ENCODE measurements at regions not wholly inside any gene's neighbourhood (a gene's known extent, or its start where the extent isn't known, plus 50 kb on each side); places are given as distances from the start of the nearest gene placed in this dataset.
"Not testable (repeated sequence)": the region's sequence is repeated elsewhere in the genome, so short reads cannot be mapped to it uniquely, and the experiment has no call there.

- ATAC-seq (no peak), DNase-seq (no peak)
- intact Hi-C loops (cut with DNase I) = no loop called here
Measured at GRCh38 chr20:43375591-43375990, 82.1 kb upstream of the SRSF6 start.

GRCh38 chr20:43372051-43372450 lies 85.6 kb upstream of the SRSF6 start:
- ATAC-seq (no peak), DNase-seq (no peak)
- intact Hi-C loops (cut with DNase I) = no loop called here

DNA sequence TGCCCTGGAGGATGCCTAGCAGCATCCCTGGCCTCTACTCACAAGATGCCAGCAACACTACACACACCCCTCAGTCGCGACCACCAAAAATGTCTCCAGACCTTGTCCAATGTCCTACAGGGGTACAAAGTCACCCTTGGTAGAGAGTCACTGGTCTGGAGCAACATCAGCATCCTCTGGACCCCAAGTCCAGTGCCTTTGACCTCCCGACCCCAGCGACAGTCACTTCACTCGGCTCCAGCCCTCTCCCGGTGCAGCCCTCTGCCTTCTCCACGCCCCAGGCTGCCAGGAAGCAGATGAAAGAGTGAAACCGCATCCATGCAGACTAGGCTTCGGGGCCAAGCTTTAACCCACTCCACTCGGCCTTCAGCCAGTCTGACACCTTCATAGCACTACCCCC lies 92.0 kb upstream of the SRSF6 start:
- no peak for DNase-seq
- intact Hi-C loops (cut with DNase I) = loop anchor here in 1 of 2 donors (10.0 kb wide), 1 partner anchor 61 kb away; no protein-coding TSS in a partner anchor
- no peak for ATAC-seq

- DNase-seq (no peak), ATAC-seq (no peak)
- intact Hi-C loops (cut with DNase I) = loop anchor here in 1 of 2 donors (10.0 kb wide), 1 partner anchor 59 kb away; no protein-coding TSS in a partner anchor
Measured at GRCh38 chr20:43364001-43364400, 93.7 kb upstream of the SRSF6 start.

GRCh38 chr20:43363506-43363905 lies 94.2 kb upstream of the SRSF6 start:
- DNase-seq (no peak), ATAC-seq (no peak)
- intact Hi-C loops (cut with DNase I) = loop anchor here in 1 of 2 donors (10.0 kb wide), 1 partner anchor 59 kb away; no protein-coding TSS in a partner anchor

- no peak for DNase-seq
- no peak for ATAC-seq
- intact Hi-C loops (cut with DNase I) = loop anchor here in 1 of 2 donors (10.0 kb wide), 1 partner anchor 57 kb away; no protein-coding TSS in a partner anchor
Measured at GRCh38 chr20:43361526-43361925, 96.2 kb upstream of the SRSF6 start.

GRCh38 chr20:43360016-43360415 lies 97.7 kb upstream of the SRSF6 start:
- no peak for DNase-seq
- ATAC-seq = no peak
- intact Hi-C loops (cut with DNase I) = loop anchor here in 1 of 2 donors (10.0 kb wide), 1 partner anchor 55 kb away; no protein-coding TSS in a partner anchor

DNA sequence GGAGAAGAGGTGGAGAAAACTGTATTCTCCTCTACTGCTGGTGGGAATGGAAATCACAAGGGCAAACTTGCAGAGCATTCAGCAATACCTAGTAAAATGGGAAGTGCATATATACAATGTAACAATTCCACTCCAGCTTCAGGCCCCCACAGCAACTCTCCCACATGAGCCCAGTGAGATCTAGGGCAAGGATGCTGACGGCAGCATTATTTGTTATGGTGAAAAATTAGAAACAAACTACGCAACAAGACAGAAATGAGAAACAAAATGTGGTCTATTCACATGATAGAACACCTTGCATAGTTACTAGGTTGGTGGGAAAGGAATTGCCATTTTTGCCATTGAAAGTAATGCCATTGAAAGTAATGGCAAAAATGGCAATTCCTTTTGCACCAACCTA lies 98.9 kb upstream of the SRSF6 start:
- ATAC-seq = no peak
- no peak for DNase-seq
- intact Hi-C loops (cut with DNase I) = no loop called here

- DNase-seq = no peak
- intact Hi-C loops (cut with DNase I) = no loop called here
- ATAC-seq = no peak
Measured at GRCh38 chr20:43357352-43357751, 100.3 kb upstream of the SRSF6 start.

DNA sequence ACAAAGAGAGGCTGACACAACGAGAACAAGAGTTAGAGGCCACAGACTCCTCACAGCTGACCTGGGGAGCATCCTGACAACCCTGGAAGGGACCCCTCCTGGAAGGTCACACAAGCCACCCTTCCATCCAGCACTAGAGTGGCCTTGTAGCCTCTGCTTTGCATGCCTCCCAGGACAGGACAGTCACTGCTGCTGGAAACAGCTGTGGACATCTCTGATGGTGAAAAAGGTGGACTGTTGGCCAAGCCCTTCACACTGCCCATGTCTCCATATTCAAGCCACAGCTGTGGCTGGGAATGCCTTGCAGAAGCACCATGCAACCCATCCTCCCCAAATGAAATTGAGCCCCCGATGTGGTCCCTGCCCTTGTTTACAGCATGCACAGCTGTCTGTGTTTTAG lies 102.1 kb upstream of the SRSF6 start:
- DNase-seq (no peak), ATAC-seq (no peak)
- intact Hi-C loops (cut with DNase I) = no loop called here

GRCh38 chr20:43352996-43353395 lies 104.7 kb upstream of the SRSF6 start:
- DNase-seq (no peak), ATAC-seq (no peak)
- intact Hi-C loops (cut with DNase I) = no loop called here

DNA sequence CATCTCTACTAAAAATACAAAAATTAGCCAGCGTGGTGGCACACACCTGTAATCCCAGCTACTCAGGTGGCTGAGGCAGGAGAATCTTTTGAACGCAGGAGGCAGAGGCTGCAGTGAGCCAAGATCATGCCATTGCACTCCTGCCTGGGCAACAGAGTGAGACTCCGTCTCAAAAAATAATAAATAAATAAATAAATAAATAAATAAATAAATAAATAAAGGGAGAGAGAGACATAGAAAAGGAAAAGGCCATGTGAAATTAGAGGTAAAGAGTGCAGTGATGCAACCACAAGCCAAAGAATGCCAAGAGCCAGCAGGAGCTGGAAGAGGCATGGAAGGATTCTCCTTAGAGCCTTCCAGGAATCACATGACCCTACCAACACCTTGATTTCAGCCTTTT lies 107.0 kb upstream of the SRSF6 start:
- intact Hi-C loops (cut with DNase I); ATAC-seq; DNase-seq: not testable (repeated sequence)

GRCh38 chr20:43349841-43350240 lies 107.9 kb upstream of the SRSF6 start:
- DNase-seq = no peak
- intact Hi-C loops (cut with DNase I) = no loop called here
- ATAC-seq = no peak

DNA sequence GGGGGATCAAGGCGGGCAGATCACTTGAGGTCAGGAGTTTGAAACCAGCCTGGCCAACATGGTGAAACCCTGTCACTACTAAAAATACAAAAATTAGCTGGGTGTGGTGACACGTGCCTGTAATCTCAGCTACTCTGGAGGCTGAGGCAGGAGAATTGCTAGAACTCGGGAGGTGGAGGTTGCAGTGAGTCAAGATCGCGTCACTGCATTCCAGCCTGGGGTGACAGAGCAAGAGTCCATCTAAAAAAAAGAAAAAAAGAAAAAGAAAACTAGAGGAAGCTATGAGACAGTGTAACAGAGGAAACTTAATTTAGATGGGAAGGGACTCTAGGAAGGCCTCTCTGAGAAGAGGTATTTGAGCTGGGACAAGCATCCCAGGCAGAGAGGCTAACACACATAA lies 109.9 kb upstream of the SRSF6 start:
- intact Hi-C loops (cut with DNase I); ATAC-seq; DNase-seq: not testable (repeated sequence)

DNA sequence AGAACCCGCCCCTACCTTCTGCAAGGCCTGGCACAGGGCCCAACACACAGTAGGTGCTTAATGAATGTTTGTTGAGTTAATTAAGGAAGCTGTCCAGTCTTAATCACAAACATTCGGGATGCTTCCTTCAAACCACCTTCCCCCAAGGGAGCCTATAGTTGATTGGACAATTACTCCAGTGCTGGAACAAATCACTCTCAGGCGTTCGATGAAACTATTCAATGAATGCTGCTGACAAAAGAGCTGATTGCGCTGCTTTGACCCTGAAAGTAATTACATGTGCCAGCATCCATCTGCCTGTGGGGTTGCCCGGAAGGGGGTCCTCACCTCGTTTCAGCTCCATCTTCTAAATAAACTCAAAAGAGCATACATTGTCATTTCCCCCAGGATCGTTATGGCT lies 112.0 kb upstream of the SRSF6 start:
- intact Hi-C loops (cut with DNase I) = no loop called here
- DNase-seq = no peak

DNA sequence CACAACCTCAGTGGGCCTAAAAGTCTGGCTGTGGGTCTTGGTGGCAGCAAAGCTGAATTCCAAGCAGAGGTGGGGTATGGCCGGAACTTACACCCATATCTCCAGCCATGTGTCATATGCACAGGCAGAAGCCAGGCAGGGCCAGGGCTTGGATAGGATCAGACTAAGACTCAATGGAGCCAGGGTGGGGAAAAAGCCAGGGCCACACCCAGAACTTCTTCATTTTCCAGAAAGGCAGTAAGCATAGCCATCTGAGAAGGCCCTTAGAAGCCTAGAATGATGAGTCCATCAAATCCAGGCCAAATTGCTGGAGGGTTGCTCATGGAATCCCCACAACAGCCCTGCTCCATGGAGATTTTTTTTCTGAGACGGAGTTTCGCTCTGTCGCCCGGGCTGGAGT lies 116.2 kb upstream of the SRSF6 start:
- no peak for DNase-seq
- intact Hi-C loops (cut with DNase I) = no loop called here
- no peak for ATAC-seq

More for the DNA sequence above, 112.0 kb upstream of the SRSF6 start:
- ATAC-seq = no peak

DNA sequence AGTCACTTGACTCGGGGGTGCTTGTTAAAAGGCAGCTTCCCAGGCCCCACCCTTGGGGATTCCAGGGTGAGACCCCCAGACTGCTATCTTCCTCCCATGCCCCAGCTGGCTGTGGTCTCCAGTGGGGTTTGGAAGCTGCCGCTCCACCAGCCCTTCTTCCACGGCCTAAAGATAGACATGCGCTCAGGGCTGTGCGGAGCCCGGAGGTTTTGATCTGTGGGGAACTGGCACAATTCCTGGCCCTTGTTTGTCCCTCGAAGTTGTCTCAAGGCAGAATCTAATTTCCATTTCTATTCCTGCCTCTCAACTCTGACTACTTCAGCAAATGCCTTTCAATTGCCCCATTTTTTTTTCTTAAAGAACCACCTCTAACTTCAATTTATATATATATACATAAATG lies 120.7 kb upstream of the SRSF6 start:
- ATAC-seq (no peak), DNase-seq (no peak)
- intact Hi-C loops (cut with DNase I) = no loop called here

- ATAC-seq = no peak
- intact Hi-C loops (cut with DNase I) = no loop called here
- no peak for DNase-seq
Measured at GRCh38 chr20:43334080-43334479, 123.6 kb upstream of the SRSF6 start.

DNA sequence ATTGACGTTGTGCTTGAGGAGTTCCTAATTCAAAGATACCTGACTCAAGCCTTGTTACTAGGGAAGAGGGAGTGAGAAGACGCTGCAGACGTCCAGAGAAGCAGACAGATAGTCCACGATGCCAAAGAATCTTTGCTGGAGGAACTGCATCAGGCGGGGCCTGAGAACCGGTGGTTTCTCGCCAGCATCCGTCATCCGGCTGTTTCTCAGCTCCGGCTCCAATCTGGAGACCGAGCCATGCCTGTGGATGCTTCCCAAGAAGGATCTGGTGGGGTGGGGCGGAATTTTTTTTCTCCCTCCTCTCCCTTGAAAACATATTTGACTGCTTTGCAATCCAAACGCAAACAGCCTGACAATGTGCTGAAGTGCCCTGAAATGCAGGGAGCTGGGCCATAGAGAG lies 125.8 kb upstream of the SRSF6 start:
- DNase-seq = peak; percentile 52
- intact Hi-C loops (cut with DNase I) = no loop called here
- ATAC-seq = peak in 1 of 2 donors; percentile 57

DNA sequence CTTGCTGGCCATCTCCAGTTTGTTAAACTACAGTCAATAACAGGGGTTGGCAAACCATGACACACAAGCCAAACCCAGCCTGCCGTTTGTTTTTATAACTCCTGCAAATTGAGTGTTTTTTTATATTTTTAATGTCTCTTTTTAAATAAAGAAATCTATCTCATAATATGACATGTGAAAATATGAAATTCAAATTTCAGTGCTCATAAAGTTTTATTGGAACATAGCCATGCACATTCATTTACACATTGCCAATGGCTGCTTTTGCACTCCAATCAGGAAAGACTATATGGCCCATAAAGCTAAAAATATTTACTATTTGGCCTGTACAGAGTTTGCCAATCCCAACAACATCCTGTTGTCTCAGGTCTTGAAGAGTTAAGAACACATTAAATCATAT lies 129.0 kb upstream of the SRSF6 start:
- intact Hi-C loops (cut with DNase I) = no loop called here
- ATAC-seq (no peak), DNase-seq (no peak)

DNA sequence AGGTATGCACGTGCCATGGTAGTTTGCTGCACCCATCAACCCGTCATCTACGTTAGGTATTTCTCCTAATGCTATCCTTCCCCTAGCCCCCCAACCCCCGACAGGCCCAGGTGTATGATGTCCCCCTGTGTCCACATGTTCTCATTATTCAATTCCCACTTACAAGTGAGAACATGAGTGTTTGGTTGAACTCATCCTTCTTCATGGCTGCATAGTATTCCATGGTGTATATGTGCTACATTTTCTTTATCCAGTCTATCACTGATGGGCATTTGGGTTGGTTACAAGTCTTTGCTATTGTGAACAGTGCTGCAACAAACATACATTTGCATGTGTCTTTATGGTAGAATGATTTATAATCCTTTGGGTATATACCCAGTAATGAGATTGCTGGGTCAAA lies 130.5 kb upstream of the SRSF6 start:
- DNase-seq; intact Hi-C loops (cut with DNase I); ATAC-seq: not testable (repeated sequence)

GRCh38 chr20:43325926-43326325 lies 131.8 kb upstream of the SRSF6 start:
- DNase-seq (no peak), ATAC-seq (no peak)
- intact Hi-C loops (cut with DNase I) = no loop called here

Measured in left cardiac atrium (tissue), 4 donors.